ENCODE measurements at regions not wholly inside any gene's neighbourhood (a gene's known extent, or its start where the extent isn't known, plus 50 kb on each side); places are given as distances from the start of the nearest gene placed in this dataset.

- H3K4me3 ChIP-seq = no peak overlapping the region
- H3K4me1 ChIP-seq (replicated peaks in 1 of 2; ENCODE audit: control insufficient read depth in 2 of 2, insufficient read depth in 2 of 2, low read length in 2 of 2) = no peaks in the 10 kb centered on the region
- H3K9ac ChIP-seq (ENCODE audit: insufficient read depth in 1 of 2, low read depth in 2 of 2, low read length in 2 of 2) = no peak overlapping the region
- H3K27me3 ChIP-seq (ENCODE audit: control insufficient read depth in 2 of 2, insufficient read depth in 2 of 2, low read length in 2 of 2) = peaks cover 28 to 77% of the 10 kb centered on the region in 2 experiments; a peak in 4 of 5 replicates
- ATAC-seq = no peak
- POLR2A ChIA-PET = interaction anchor here (0.7 to 1.4 kb wide), 2 partner anchors 13 to 47 kb away, joined by 3 read pairs; no protein-coding TSS in a partner anchor
- no peaks in the 10 kb centered on the region for H3K79me2 ChIP-seq (ENCODE audit: control insufficient read depth, insufficient read depth, low read length)
- FAIRE-seq = no peak
- no peaks in the 10 kb centered on the region for H3K9me1 ChIP-seq (ENCODE audit: control insufficient read depth, insufficient read depth, low read length)
- peaks cover 9% of the 10 kb centered on the region for H4K20me1 ChIP-seq (replicated peaks; ENCODE audit: control insufficient read depth, insufficient read depth, low read length)
- in situ Hi-C loops (cut with MboI) (no loop called here), intact Hi-C loops (cut with micrococcal nuclease) (no loop called here)
- H3K27ac ChIP-seq (ENCODE audit: extremely low read depth, low read depth, low read length) = no peak overlapping the region
- H3K9me3 ChIP-seq (replicated peaks; ENCODE audit: control insufficient read depth, insufficient read depth, low read depth, low read length) = no peaks in the 10 kb centered on the region
- no peak overlapping the region for H2AFZ ChIP-seq (ENCODE audit: low read depth, low read length)
- no peaks in the 10 kb centered on the region for H3K36me3 ChIP-seq (ENCODE audit: control insufficient read depth, insufficient read depth, low read length)
- H3K4me2 ChIP-seq (ENCODE audit: insufficient read depth, low read length) = no peak overlapping the region
- no TSS peak for BruUV-seq (replicated peaks)
- CTCF ChIA-PET (ENCODE audit: low intra/inter-chr PET ratio) = no interaction called here
- DNase-seq (ENCODE audit: extremely low read depth in 1 of 4, low spot score in 3 of 4) = no peak
- WGBS (ENCODE audit: insufficient coverage, low coverage, missing lambda C conversion rate) = under 1% methylated on average over 14 of the region's 16 CpGs
- TF ChIP-seq ATF7 (IDR thresholded peaks at IDR 0.05) = no peak
- TF ChIP-seq XRCC3 (IDR thresholded peaks at IDR 0.05) = no peak
- TF ChIP-seq NEUROD1 (IDR thresholded peaks at IDR 0.05; ENCODE audit: borderline replicate concordance, low read depth, low read length, partially characterized antibody) = no peak
- no peak for TF ChIP-seq CCAR2 (IDR thresholded peaks at IDR 0.05; ENCODE audit: low read depth, low read length)
- no peak for TF ChIP-seq TFE3 (CRISPR knock-in tag; IDR thresholded peaks at IDR 0.05)
- TF ChIP-seq GTF2B (IDR thresholded peaks at IDR 0.05; ENCODE audit: extremely low read depth, insufficient read length) = no peak
- TF ChIP-seq MCM5 (IDR thresholded peaks at IDR 0.05; ENCODE audit: low read depth) = no peak
- TF ChIP-seq ARID1B (IDR thresholded peaks at IDR 0.05) = no peak
- no peak for TF ChIP-seq SIX5 (IDR thresholded peaks at IDR 0.05; ENCODE audit: borderline replicate concordance in 1 of 2, insufficient read depth in 1 of 2, low read depth in 1 of 2, low read length in 2 of 2)
- TF ChIP-seq TCF7 (IDR thresholded peaks at IDR 0.05; ENCODE audit: borderline replicate concordance) = no peak
- no peak for TF ChIP-seq ZNF316 (IDR thresholded peaks at IDR 0.05)
- TF ChIP-seq RAD51 (IDR thresholded peaks at IDR 0.05; ENCODE audit: borderline replicate concordance, low read depth) = no peak
- TF ChIP-seq ZNF696 (CRISPR knock-in tag; conservative IDR thresholded peaks at IDR 0.05) = no peak
- no peak for TF ChIP-seq NFATC3 (IDR thresholded peaks at IDR 0.05)
- no peak for TF ChIP-seq PCBP2 (IDR thresholded peaks at IDR 0.05; ENCODE audit: low read depth, low read length, poor library complexity, severe bottlenecking)
- TF ChIP-seq RREB1 (CRISPR knock-in tag; IDR thresholded peaks at IDR 0.05) = no peak
- no peak for TF ChIP-seq ESRRB (CRISPR knock-in tag; IDR thresholded peaks at IDR 0.05; ENCODE audit: borderline replicate concordance)
Observed at GRCh38 chr2:2669316-2669715, 338.2 kb upstream of the MYT1L start.

Measured in K562 (cell line).